Trophoblast cell (in vitro differentiated cells and primary cell): ENCODE measurements at regions not wholly inside any gene's neighbourhood (a gene's known extent, or its start where the extent isn't known, plus 50 kb on each side); places are given as distances from the start of the nearest gene placed in this dataset.

Source experiments
- DNase-seq, 2 donors: peaks; one replicate each; pipeline ENCODE4 v3.0.0-alpha.2; 2016
- H2AFZ ChIP-seq: 2 replicates; pipeline ENCODE4 v1.6.1; 2013; ENCODE audit warnings: low read length, moderate library complexity, mild to moderate bottlenecking; ENCODE audit not compliant: insufficient read depth, poor library complexity
- H2AK5ac ChIP-seq: 2 replicates; pipeline ENCODE4 v1.6.1; 2013; ENCODE audit warnings: mild to moderate bottlenecking, low read length
- H2BK120ac ChIP-seq: 2 replicates; pipeline ENCODE4 v1.6.1; 2013; ENCODE audit warnings: low read length, mild to moderate bottlenecking, moderate library complexity; ENCODE audit not compliant: insufficient read depth, poor library complexity
- H2BK12ac ChIP-seq: 2 replicates; pipeline ENCODE4 v1.6.1; 2013; ENCODE audit warnings: mild to moderate bottlenecking, low read length, moderate library complexity
- H2BK5ac ChIP-seq: 2 replicates; pipeline ENCODE4 v1.6.1; 2013; ENCODE audit warnings: low read length, low read depth, moderate library complexity, mild to moderate bottlenecking; ENCODE audit not compliant: poor library complexity
- H3K14ac ChIP-seq: 2 replicates; pipeline ENCODE4 v1.6.1; 2013; ENCODE audit warnings: mild to moderate bottlenecking, low read length
- H3K18ac ChIP-seq: 2 replicates; pipeline ENCODE4 v1.6.1; 2013; ENCODE audit warnings: mild to moderate bottlenecking, low read length
- H3K23ac ChIP-seq: 2 replicates; pipeline ENCODE4 v1.6.1; 2013; ENCODE audit warnings: low read length
- H3K27ac ChIP-seq: 2 replicates; pipeline ENCODE4 v1.5.1; 2013; ENCODE audit warnings: low read depth, mild to moderate bottlenecking, inconsistent platforms, low read length, moderate library complexity
- H3K27me3 ChIP-seq: 2 replicates; pipeline ENCODE4 v1.6.1; 2013; ENCODE audit warnings: inconsistent platforms, mild to moderate bottlenecking, low read length, moderate library complexity; ENCODE audit not compliant: insufficient read depth
- H3K36me3 ChIP-seq, 2 experiments: 1 replicate in 1 of 2; 2 replicates in 1 of 2; pipeline ENCODE4 v1.6.1; 2013; ENCODE audit warnings: low read length in 2 of 2, mild to moderate bottlenecking in 2 of 2, moderate library complexity in 1 of 2; ENCODE audit not compliant: insufficient read depth in 2 of 2, control insufficient read depth in 1 of 2
- H3K4ac ChIP-seq: 2 replicates; pipeline ENCODE4 v1.6.1; 2013; ENCODE audit warnings: low read depth, mild to moderate bottlenecking, low read length, moderate library complexity
- H3K4me1 ChIP-seq, 2 experiments: 1 replicate in 1 of 2; 2 replicates in 1 of 2; pipeline ENCODE4 v1.6.1; 2013; ENCODE audit warnings: low read length in 2 of 2, mild to moderate bottlenecking in 2 of 2, moderate library complexity in 1 of 2; ENCODE audit not compliant: insufficient read depth in 2 of 2, control insufficient read depth in 1 of 2
- H3K4me2 ChIP-seq: 2 replicates; pipeline ENCODE4 v1.6.1; 2013; ENCODE audit warnings: inconsistent platforms, mild to moderate bottlenecking, low read length, moderate library complexity
- H3K4me3 ChIP-seq: 2 replicates; pipeline ENCODE4 v1.5.1; 2013; ENCODE audit warnings: mild to moderate bottlenecking, low read depth, low read length, inconsistent platforms
- H3K79me1 ChIP-seq: one replicate; pipeline ENCODE4 v1.6.1; 2013; ENCODE audit warnings: low read length
- H3K79me2 ChIP-seq: 2 replicates; pipeline ENCODE4 v1.6.1; 2013; ENCODE audit warnings: low read length, mild to moderate bottlenecking; ENCODE audit not compliant: control insufficient read depth, insufficient read depth, poor library complexity
- H3K9ac ChIP-seq: 2 replicates; pipeline ENCODE4 v1.6.1; 2013; ENCODE audit warnings: mild to moderate bottlenecking, low read length
- H3K9me3 ChIP-seq: 2 replicates; pipeline ENCODE4 v1.6.1; 2013; ENCODE audit warnings: low read depth, mild to moderate bottlenecking, control low read depth, inconsistent platforms, low read length; ENCODE audit not compliant: insufficient read depth
- H4K12ac ChIP-seq: 2 replicates; pipeline ENCODE4 v1.6.1; 2013; ENCODE audit warnings: low read depth, mild to moderate bottlenecking, low read length, moderate library complexity
- H4K8ac ChIP-seq: 2 replicates; pipeline ENCODE4 v1.6.1; 2013; ENCODE audit warnings: low read depth, mild to moderate bottlenecking, low read length, moderate library complexity
- H4K91ac ChIP-seq: one replicate; pipeline ENCODE4 v1.6.1; 2013; ENCODE audit warnings: low read depth, mild to moderate bottlenecking, low read length, moderate library complexity
- WGBS: extraction: QIAGEN DNeasy Blood & Tissue Kit; methylation state at CpG from one replicate; pipeline ENCODE4 v1.1.7; 2013; ENCODE audit warnings: missing lambda C conversion rate; ENCODE audit not compliant: insufficient read length, insufficient coverage; ENCODE audit errors: extremely low coverage; 5-methylcytosine and 5-hydroxymethylcytosine counted together

- no peak overlapping the region for H3K27ac ChIP-seq
- no peak overlapping the region for H2BK5ac ChIP-seq
- H2BK12ac ChIP-seq = no peak overlapping the region
- no CpG with 5 or more reads among the region's 2 CpGs for WGBS
- no peaks in the 10 kb centered on the region for H3K9me3 ChIP-seq
- no peaks in the 10 kb centered on the region for H3K27me3 ChIP-seq
- no peak overlapping the region for H3K4me3 ChIP-seq
- H3K79me1 ChIP-seq = no peaks in the 10 kb centered on the region
- no peak overlapping the region for H4K91ac ChIP-seq
- no peaks in the 10 kb centered on the region for H3K4me1 ChIP-seq
- no peak overlapping the region for H3K4me2 ChIP-seq
- H2AK5ac ChIP-seq = no peak overlapping the region
- no peak overlapping the region for H3K23ac ChIP-seq
- DNase-seq = no peak
- no peak overlapping the region for H2AFZ ChIP-seq
- H3K9ac ChIP-seq = no peak overlapping the region
- H4K8ac ChIP-seq = no peak overlapping the region
- no peak overlapping the region for H3K14ac ChIP-seq
- H3K18ac ChIP-seq = no peak overlapping the region
- H2BK120ac ChIP-seq = no peak overlapping the region
- H3K4ac ChIP-seq = no peak overlapping the region
- H3K79me2 ChIP-seq = no peaks in the 10 kb centered on the region
- H4K12ac ChIP-seq = no peak overlapping the region
- no peaks in the 10 kb centered on the region for H3K36me3 ChIP-seq
Observed at GRCh38 chr13:107617527-107617926, 597.8 kb downstream of the LIG4 start.

GRCh38 chr13:107612376-107612775 is 603.0 kb downstream of the LIG4 start:
- no peaks in the 10 kb centered on the region for H3K27me3 ChIP-seq
- no peak overlapping the region for H3K27ac ChIP-seq
- H3K23ac ChIP-seq = no peak overlapping the region
- H2AFZ ChIP-seq = no peak overlapping the region
- DNase-seq = no peak
- H2AK5ac ChIP-seq = no peak overlapping the region
- no peak overlapping the region for H3K4me3 ChIP-seq
- H2BK12ac ChIP-seq = no peak overlapping the region
- no peaks in the 10 kb centered on the region for H3K9me3 ChIP-seq
- no peak overlapping the region for H3K4ac ChIP-seq
- H4K8ac ChIP-seq = no peak overlapping the region
- no peaks in the 10 kb centered on the region for H3K36me3 ChIP-seq
- WGBS = no CpG with 5 or more reads among the region's 6 CpGs
- no peak overlapping the region for H3K18ac ChIP-seq
- no peak overlapping the region for H3K9ac ChIP-seq
- no peaks in the 10 kb centered on the region for H3K4me1 ChIP-seq
- no peaks in the 10 kb centered on the region for H3K79me2 ChIP-seq
- H3K14ac ChIP-seq = no peak overlapping the region
- H2BK120ac ChIP-seq = no peak overlapping the region
- no peak overlapping the region for H4K91ac ChIP-seq
- no peak overlapping the region for H4K12ac ChIP-seq
- no peak overlapping the region for H3K4me2 ChIP-seq
- H2BK5ac ChIP-seq = no peak overlapping the region
- no peaks in the 10 kb centered on the region for H3K79me1 ChIP-seq

GRCh38 chr13:107608736-107609135 is 606.6 kb downstream of the LIG4 start:
- no peaks in the 10 kb centered on the region for H3K27me3 ChIP-seq
- no peaks in the 10 kb centered on the region for H3K4me1 ChIP-seq
- H3K9me3 ChIP-seq = no peaks in the 10 kb centered on the region
- no peak overlapping the region for H2AFZ ChIP-seq
- DNase-seq = no peak
- H3K4ac ChIP-seq = no peak overlapping the region
- H3K4me3 ChIP-seq = no peak overlapping the region
- no peak overlapping the region for H2BK120ac ChIP-seq
- H3K18ac ChIP-seq = no peak overlapping the region
- no peak overlapping the region for H3K14ac ChIP-seq
- no peak overlapping the region for H3K23ac ChIP-seq
- H4K12ac ChIP-seq = no peak overlapping the region
- H3K27ac ChIP-seq = no peak overlapping the region
- no peak overlapping the region for H4K8ac ChIP-seq
- no CpG with 5 or more reads among the region's 9 CpGs for WGBS
- H3K79me1 ChIP-seq = no peaks in the 10 kb centered on the region
- no peak overlapping the region for H3K9ac ChIP-seq
- H4K91ac ChIP-seq = no peak overlapping the region
- no peaks in the 10 kb centered on the region for H3K79me2 ChIP-seq
- no peak overlapping the region for H2AK5ac ChIP-seq
- H2BK5ac ChIP-seq = no peak overlapping the region
- H3K4me2 ChIP-seq = no peak overlapping the region
- H2BK12ac ChIP-seq = no peak overlapping the region
- no peaks in the 10 kb centered on the region for H3K36me3 ChIP-seq

- Histone ChIP-seq H3K9ac (no peak overlapping the region), H3K4ac (no peak overlapping the region), H3K27ac (no peak overlapping the region), H3K4me3 (no peak overlapping the region), H3K79me1 (no peaks in the 10 kb centered on the region), H4K12ac (no peak overlapping the region), H3K4me1 (no peaks in the 10 kb centered on the region), H3K18ac (no peak overlapping the region), H4K91ac (no peak overlapping the region), H3K14ac (no peak overlapping the region), H3K23ac (no peak overlapping the region), H3K9me3 (no peaks in the 10 kb centered on the region), H2BK120ac (no peak overlapping the region), H3K36me3 (no peaks in the 10 kb centered on the region), H2AFZ (no peak overlapping the region), H3K79me2 (no peaks in the 10 kb centered on the region), H3K4me2 (no peak overlapping the region), H3K27me3 (no peaks in the 10 kb centered on the region), H2BK12ac (no peak overlapping the region), H2BK5ac (no peak overlapping the region), H2AK5ac (no peak overlapping the region), H4K8ac (no peak overlapping the region)
- no peak for DNase-seq
- WGBS = no CpG with 5 or more reads among the region's 4 CpGs
Observed at GRCh38 chr13:107600971-107601370, 614.4 kb downstream of the LIG4 start.
